Karpas-422 (cell line): ENCODE measurements at regions not wholly inside any gene's neighbourhood (a gene's known extent, or its start where the extent isn't known, plus 50 kb on each side); places are given as distances from the start of the nearest gene placed in this dataset.

Source experiments
- DNase-seq: peaks from one replicate; pipeline ENCODE4 v3.0.0-alpha.2; 2015
- H2AFZ ChIP-seq: fragments of 200-600 bp; sonication (generic); 2 replicates; pipeline ENCODE4 v1.6.1; 2014; ENCODE audit warnings: antibody characterized with exemption, low read length, mixed read lengths
- H3K27ac ChIP-seq: fragments of 200-600 bp; sonication (generic); 2 replicates; pipeline ENCODE4 v1.5.1; 2014; ENCODE audit warnings: mild to moderate bottlenecking, low read length, moderate library complexity
- H3K27me3 ChIP-seq: fragments of 200-600 bp; sonication (generic); 2 replicates; pipeline ENCODE4 v1.6.1; 2014; ENCODE audit warnings: low read length, mixed read lengths
- H3K36me3 ChIP-seq: fragments of 200-600 bp; sonication (generic); 2 replicates; pipeline ENCODE4 v1.6.1; 2014; ENCODE audit warnings: low read length, mixed read lengths; ENCODE audit not compliant: insufficient read depth
- H3K4me1 ChIP-seq: fragments of 200-600 bp; sonication (generic); 2 replicates; pipeline ENCODE4 v1.6.1; 2014; ENCODE audit warnings: mild to moderate bottlenecking, low read length, mixed read lengths
- H3K4me2 ChIP-seq: fragments of 200-600 bp; sonication (generic); 2 replicates; pipeline ENCODE4 v1.6.1; 2014; ENCODE audit warnings: low read length, low read depth, mild to moderate bottlenecking; ENCODE audit not compliant: poor library complexity, severe bottlenecking
- H3K4me3 ChIP-seq: fragments of 200-600 bp; sonication (generic); 2 replicates; pipeline ENCODE4 v1.5.1; 2014; ENCODE audit warnings: mild to moderate bottlenecking, antibody characterized with exemption, low read length, mixed read lengths
- H3K79me2 ChIP-seq: fragments of 200-600 bp; sonication (generic); 2 replicates; pipeline ENCODE4 v1.6.1; 2014; ENCODE audit warnings: mild to moderate bottlenecking, low read length, mixed read lengths
- H3K9ac ChIP-seq: fragments of 200-600 bp; sonication (generic); 2 replicates; pipeline ENCODE4 v1.6.0; 2014; ENCODE audit warnings: low read length
- H3K9me2 ChIP-seq: fragments of 200-600 bp; sonication (generic), shearing (Covaris generic); replicated peaks from 2 replicates; pipeline ENCODE4 v1.6.0; 2014; ENCODE audit warnings: mild to moderate bottlenecking, low read length, moderate library complexity; ENCODE audit not compliant: insufficient read depth
- H3K9me3 ChIP-seq: fragments of 300-700, 200-600 bp; sonication (generic); 2 replicates; pipeline ENCODE4 v1.6.1; 2014; ENCODE audit warnings: low read length, mixed read lengths
- H4K20me1 ChIP-seq: fragments of 200-600 bp; sonication (generic); 2 replicates; pipeline ENCODE4 v1.6.1; 2014; ENCODE audit warnings: mild to moderate bottlenecking, antibody characterized with exemption, low read length, low read depth; ENCODE audit not compliant: insufficient read depth

DNA sequence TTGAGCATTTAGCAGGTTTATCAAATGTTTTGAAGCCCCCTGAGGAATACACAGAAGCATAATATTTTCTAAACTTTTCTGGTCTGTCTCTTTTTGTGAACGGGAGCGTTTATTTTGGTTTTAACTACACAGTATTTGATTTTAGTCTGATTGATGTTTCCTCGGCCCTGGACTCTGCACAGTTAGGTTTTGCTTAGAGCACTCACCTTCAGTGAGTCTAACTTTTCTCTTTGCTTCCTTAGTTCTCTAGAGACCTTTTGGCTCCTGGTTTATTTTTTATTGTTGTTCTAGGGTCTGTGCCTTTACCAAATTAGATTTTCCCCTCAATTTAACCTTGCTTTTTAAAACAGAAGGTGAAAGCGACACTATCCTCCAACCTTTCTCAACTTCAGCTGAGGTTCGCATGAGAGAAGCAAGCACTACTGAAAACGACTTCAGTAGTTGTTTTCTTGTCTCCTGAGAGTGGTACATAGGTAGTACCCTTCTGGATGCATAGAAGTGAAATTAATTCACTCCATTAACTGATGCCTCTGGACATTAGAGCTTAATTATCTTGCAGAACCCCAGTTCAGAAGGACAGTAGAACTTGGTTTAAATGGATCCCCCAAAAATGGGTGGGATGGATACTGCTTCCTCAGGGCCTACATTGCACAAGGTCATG lies 166.7 kb upstream of the ELL2 start:
- Histone ChIP-seq H3K9me2 (no peaks in the 10 kb centered on the region), H3K4me3 (no peak overlapping the region), H3K27ac (no peak overlapping the region), H3K36me3 (no peaks in the 10 kb centered on the region), H3K79me2 (no peaks in the 10 kb centered on the region), H3K4me1 (no peaks in the 10 kb centered on the region), H2AFZ (no peak overlapping the region), H3K9ac (no peak overlapping the region), H3K9me3 (no peaks in the 10 kb centered on the region), H3K27me3 (no peaks in the 10 kb centered on the region), H3K4me2 (no peak overlapping the region), H4K20me1 (no peaks in the 10 kb centered on the region)
- DNase-seq: no peak

DNA sequence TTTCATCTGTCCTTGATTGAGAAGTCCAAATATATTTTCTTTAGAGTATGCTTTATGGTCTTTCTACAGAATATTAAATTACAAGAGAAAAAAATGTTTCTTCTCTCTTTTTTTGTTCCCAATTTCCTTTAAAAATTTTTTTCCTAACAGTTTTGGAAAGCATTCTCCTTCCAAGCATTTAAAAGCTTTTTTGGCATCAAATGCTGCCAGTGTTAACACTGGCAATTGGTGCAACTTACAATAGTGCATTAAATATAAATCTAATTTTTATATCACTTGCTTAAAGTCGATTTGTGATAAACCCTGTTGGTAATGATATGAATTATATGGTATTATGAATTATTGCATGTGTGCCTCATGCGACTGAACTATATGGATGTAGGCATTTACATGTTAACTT lies 165.9 kb upstream of the ELL2 start:
- Histone ChIP-seq H3K36me3 (no peaks in the 10 kb centered on the region), H3K4me1 (no peaks in the 10 kb centered on the region), H3K9ac (no peak overlapping the region), H3K9me3 (no peaks in the 10 kb centered on the region), H3K27me3 (no peaks in the 10 kb centered on the region), H3K4me2 (no peak overlapping the region), H3K9me2 (no peaks in the 10 kb centered on the region), H4K20me1 (no peaks in the 10 kb centered on the region), H2AFZ (no peak overlapping the region), H3K4me3 (no peak overlapping the region), H3K79me2 (no peaks in the 10 kb centered on the region), H3K27ac (no peak overlapping the region)
- DNase-seq: no peak

DNA sequence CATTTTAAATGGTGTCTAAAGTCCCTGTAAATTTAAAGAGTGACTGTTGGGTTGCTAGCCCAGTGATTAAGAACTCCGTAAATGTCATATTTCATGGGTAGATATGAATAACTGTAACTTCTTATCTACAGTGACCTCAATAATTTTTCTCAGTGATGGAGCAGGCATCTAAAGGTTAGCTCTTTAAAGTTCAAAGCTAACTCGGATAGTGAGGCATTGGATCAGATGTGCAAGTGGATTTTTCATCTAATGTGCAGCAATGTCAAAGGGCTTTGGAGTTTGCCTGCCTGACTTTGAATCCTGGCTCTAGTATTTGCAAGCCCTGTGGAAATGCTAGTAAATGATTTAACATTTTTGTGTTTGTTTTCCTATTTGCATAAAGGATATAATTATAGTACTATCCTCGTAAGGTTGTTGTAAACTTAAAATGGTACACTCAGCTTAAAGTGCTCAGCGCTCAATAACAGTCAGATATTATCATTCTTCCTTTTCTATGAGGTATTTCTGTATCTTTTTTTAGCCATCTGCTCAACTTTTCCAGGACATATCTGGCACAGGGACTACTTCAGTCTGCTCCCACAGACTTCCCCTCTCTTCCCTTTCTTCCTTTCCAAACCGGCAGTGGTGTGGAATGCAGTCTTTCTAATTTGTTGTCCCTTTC lies 163.7 kb upstream of the ELL2 start:
- Histone ChIP-seq H3K9ac (no peak overlapping the region), H4K20me1 (no peaks in the 10 kb centered on the region), H3K9me2 (no peaks in the 10 kb centered on the region), H3K27ac (no peak overlapping the region), H3K4me3 (no peak overlapping the region), H3K4me1 (no peaks in the 10 kb centered on the region), H3K79me2 (no peaks in the 10 kb centered on the region), H2AFZ (no peak overlapping the region), H3K27me3 (no peaks in the 10 kb centered on the region), H3K36me3 (no peaks in the 10 kb centered on the region), H3K4me2 (no peak overlapping the region), H3K9me3 (no peaks in the 10 kb centered on the region)
- no peak for DNase-seq

DNA sequence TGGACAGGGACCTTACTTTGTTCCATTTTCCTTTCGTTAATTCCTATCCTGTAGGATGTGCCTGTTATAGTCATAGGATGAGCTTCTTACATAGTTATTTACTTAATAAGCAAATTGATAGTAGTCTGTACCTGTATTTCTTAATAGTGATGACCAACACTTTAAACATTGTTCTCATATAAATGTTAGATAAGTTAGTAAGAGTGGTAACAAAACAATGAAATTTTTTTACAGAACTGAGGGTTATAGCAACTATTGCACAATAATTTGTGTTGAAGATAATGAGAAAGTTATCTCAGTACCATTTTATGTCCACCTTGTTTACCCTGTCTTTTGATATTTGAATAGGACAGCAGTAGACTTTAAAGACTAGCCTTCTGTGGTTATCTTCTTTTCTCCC lies 162.9 kb upstream of the ELL2 start:
- no peak for DNase-seq
- no peaks in the 10 kb centered on the region for H3K79me2 ChIP-seq
- H3K9me2 ChIP-seq: no peaks in the 10 kb centered on the region
- H3K4me2 ChIP-seq: no peak overlapping the region
- no peak overlapping the region for H2AFZ ChIP-seq
- H3K27me3 ChIP-seq: no peaks in the 10 kb centered on the region
- H3K9me3 ChIP-seq: no peaks in the 10 kb centered on the region
- no peak overlapping the region for H3K27ac ChIP-seq
- no peaks in the 10 kb centered on the region for H4K20me1 ChIP-seq
- no peaks in the 10 kb centered on the region for H3K4me1 ChIP-seq
- H3K9ac ChIP-seq: no peak overlapping the region
- H3K4me3 ChIP-seq: no peak overlapping the region
- no peaks in the 10 kb centered on the region for H3K36me3 ChIP-seq

DNA sequence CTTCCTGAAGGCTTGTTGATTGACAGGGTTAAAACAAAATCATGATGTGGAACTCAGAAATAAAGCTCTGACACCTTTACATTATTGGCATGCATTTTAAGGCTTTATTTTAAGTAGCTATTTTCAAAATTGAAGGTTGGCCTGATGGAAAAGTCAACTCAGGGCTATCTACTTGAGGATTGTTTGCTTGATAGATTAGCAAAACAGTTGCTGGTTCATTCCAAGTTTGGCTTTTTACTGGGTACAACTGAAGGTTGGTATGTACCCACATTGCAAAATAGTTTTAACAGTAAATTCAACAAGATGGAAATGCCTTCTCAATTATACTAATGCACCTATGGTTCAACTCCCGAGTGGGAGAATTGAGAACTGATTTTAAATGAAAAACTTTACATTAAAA lies 161.8 kb upstream of the ELL2 start:
- Histone ChIP-seq H3K9me3 (no peaks in the 10 kb centered on the region), H2AFZ (no peak overlapping the region), H3K27me3 (no peaks in the 10 kb centered on the region), H3K9me2 (no peaks in the 10 kb centered on the region), H3K36me3 (no peaks in the 10 kb centered on the region), H3K79me2 (no peaks in the 10 kb centered on the region), H3K4me2 (no peak overlapping the region), H3K4me3 (no peak overlapping the region), H4K20me1 (no peaks in the 10 kb centered on the region), H3K27ac (no peak overlapping the region), H3K9ac (no peak overlapping the region), H3K4me1 (no peaks in the 10 kb centered on the region)
- DNase-seq: no peak

DNA sequence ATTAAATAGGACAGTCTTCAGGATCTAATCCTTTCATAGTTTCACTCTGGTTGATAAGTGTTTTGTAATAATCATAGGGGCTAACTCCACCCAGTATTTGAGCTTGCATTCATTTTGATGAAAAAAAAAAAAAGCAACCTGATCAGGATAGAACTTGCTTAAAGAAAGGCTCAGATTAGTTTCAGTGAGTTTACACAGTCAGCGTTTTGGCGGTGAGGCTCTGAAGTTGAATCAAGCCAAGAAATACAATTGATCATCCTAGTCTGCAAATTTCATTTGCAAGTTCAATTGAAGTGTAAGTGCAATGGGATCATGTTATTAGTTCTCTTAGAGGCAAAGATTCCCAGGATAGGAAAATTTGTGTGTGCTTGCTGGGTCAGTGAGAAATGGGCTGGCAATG lies 159.7 kb upstream of the ELL2 start:
- H3K9ac ChIP-seq: no peak overlapping the region
- H3K36me3 ChIP-seq: no peaks in the 10 kb centered on the region
- H3K4me2 ChIP-seq: no peak overlapping the region
- no peak overlapping the region for H2AFZ ChIP-seq
- no peaks in the 10 kb centered on the region for H3K79me2 ChIP-seq
- no peaks in the 10 kb centered on the region for H3K9me3 ChIP-seq
- no peak for DNase-seq
- no peaks in the 10 kb centered on the region for H3K27me3 ChIP-seq
- no peaks in the 10 kb centered on the region for H4K20me1 ChIP-seq
- H3K4me3 ChIP-seq: no peak overlapping the region
- H3K27ac ChIP-seq: no peak overlapping the region
- no peaks in the 10 kb centered on the region for H3K9me2 ChIP-seq
- H3K4me1 ChIP-seq: no peaks in the 10 kb centered on the region

DNA sequence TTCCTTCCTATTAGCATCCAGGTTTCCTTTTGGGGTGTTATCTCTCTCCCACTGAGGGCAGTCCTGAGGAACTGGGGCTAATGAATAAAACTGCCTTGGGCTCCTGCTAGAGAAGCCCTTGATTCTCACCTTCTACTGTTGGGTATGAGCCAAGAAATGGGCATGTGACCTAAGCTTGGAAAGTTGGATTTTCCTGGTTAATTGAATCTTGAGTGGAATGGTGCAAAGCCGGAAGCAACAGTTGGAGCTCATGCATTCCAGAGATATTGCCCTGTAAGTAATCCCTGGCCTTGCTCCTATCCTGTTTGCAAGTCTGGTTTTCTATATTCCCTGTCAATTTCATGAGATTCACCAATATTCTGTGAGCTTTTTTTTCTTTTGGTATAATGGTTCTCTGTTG lies 158.5 kb upstream of the ELL2 start:
- Histone ChIP-seq H3K36me3 (no peaks in the 10 kb centered on the region), H3K79me2 (no peaks in the 10 kb centered on the region), H4K20me1 (no peaks in the 10 kb centered on the region), H3K27ac (no peak overlapping the region), H3K9me2 (no peaks in the 10 kb centered on the region), H2AFZ (no peak overlapping the region), H3K9me3 (no peaks in the 10 kb centered on the region), H3K4me3 (no peak overlapping the region), H3K27me3 (no peaks in the 10 kb centered on the region), H3K4me1 (no peaks in the 10 kb centered on the region), H3K9ac (no peak overlapping the region), H3K4me2 (no peak overlapping the region)
- DNase-seq: no peak

DNA sequence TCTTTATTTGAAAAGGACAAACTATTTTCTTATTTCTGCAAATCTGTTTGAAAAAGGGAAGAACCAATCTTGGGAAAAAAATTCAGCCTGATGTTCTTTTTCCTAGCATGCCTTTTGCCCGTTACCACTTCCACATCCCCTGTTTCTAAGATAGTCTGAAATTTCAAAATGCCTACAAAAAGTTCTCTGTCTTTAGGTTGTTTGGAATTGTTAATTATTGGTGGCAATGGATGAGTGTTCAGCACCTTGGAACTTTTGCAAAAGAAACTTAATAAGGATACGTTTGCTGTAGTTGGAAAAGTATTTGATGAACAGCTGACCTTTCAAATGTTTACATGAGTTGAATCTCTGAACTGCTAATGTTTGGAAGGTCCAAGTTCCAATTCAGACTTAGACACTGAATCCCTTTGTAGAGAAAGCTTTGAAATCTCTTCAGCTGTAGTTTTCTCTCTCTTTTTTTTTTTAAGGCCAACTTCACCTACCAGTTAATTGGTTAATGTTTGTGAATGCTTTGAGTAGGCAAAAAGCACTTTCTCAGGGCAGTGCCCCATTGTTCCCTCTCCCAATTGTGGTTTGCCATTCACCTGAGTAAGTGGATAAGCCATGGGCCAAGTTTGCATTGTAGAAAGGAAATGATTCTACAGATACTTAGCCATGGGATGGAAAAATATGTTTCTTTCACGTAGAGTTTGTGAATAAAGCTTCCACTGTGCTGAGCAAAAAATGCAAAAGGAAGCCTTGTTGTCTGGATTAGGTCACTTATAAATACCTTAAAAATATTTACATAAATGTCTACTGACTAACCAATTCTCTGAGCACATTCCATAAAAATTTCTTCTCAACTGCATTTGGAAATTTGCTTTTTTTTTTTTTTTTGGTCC lies 156.4 kb upstream of the ELL2 start:
- no peaks in the 10 kb centered on the region for H3K9me2 ChIP-seq
- H2AFZ ChIP-seq: no peak overlapping the region
- DNase-seq: peak; percentile 30
- H3K27ac ChIP-seq: no peak overlapping the region
- no peaks in the 10 kb centered on the region for H3K9me3 ChIP-seq
- H3K4me3 ChIP-seq: no peak overlapping the region
- H3K9ac ChIP-seq: no peak overlapping the region
- no peaks in the 10 kb centered on the region for H4K20me1 ChIP-seq
- no peaks in the 10 kb centered on the region for H3K79me2 ChIP-seq
- no peak overlapping the region for H3K4me2 ChIP-seq
- H3K27me3 ChIP-seq: no peaks in the 10 kb centered on the region
- no peaks in the 10 kb centered on the region for H3K4me1 ChIP-seq
- no peaks in the 10 kb centered on the region for H3K36me3 ChIP-seq
